ENCODE measurements at regions not wholly inside any gene's neighbourhood (a gene's known extent, or its start where the extent isn't known, plus 50 kb on each side); places are given as distances from the start of the nearest gene placed in this dataset.
"Not testable (repeated sequence)": the region's sequence is repeated elsewhere in the genome, so short reads cannot be mapped to it uniquely, and the experiment has no call there.

DNA sequence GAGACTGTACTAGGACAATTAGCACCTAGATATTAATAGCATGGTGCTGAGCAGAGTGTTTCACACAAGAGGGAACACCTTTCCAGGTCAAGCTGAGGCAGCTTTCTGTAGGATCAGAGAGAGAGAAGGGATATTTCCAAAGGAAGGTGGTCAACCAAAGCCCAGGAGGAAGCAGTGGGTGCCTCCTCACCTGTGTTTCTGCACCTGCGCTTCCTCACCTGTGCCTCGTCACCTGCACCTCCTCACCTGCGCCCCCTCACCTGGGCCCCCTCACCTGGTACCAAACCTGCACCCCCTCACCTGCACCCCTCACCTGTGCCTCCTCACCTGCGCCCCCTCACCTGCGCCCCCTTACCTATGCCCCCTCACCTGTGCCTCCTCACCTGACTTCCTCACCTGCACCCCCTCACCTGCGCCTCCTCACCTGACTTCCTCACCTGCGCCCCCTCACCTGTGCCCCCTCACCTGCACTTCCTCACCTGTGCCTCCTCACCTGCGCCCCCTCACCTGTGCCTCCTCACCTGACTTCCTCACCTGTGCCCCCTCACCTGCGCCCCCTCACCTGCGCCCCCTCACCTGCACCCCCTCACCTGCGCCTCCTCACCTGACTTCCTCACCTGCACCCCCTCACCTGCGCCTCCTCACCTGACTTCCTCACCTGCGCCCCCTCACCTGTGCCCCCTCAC, 67.9 kb downstream of the TTLL2 start:
- DNase-seq (ENCODE audit: low read depth) = no peak

DNA sequence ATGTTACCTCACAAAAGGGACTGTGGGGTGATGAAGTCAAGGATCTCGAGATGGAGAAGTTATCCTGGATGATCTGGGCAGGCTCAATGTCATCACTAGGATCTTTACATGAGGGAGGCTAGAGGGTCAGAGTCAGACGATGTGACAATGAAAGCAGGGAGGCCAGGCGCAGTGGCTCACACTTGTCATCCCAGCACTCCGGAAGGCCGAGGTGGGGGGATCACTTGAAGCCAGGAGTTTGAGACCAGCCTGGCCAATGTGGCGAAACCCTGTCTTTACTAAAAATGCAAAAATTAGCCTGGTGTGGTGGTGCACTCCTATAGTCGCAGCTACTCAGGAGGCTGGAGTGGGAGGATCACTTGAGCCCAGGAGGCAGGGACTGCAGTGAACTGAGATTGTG, 68.8 kb downstream of the TTLL2 start:
- no peak for DNase-seq (ENCODE audit: low read depth)

DNA sequence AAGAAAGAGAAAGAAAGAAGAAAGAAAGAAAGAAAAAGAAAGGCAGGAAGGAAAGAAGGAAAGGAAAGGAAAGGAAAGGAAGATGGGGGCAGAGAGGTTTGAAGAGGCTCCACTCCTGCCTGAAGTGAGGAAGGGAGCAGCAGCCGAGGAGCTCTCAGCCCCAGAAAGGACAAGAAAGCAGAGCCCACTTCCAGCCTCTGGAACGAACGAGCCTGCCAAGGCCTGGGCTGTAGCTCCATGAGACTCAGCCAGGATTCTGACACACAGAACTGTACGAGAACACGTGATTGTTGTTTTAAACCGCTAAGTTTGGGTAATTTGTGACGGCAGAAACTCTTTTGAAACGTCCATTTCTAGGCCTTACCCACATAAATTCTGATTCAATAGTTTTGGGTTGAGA, 69.5 kb downstream of the TTLL2 start:
- DNase-seq (ENCODE audit: low read depth) = no peak

DNA sequence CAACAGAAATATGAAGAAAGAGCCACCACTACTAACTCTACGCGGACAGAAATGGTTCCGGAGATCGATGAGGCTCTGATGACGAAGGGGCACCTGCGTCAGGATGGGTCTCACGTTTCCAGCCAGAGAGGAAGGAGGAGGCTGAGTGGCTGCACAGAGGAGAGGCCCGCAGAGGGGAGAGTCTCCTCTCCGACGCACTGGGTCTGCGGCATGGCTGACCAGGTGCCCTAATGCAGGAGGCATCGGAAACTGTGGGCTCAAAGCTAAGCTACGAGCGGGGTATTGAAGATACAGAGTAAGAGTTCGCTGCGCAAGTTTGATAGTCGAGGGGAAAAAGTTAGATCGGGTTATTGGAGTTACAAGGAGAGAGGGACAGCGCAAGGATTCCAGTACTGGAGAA, 69.9 kb downstream of the TTLL2 start:
- no peak for DNase-seq (ENCODE audit: low read depth)

DNA sequence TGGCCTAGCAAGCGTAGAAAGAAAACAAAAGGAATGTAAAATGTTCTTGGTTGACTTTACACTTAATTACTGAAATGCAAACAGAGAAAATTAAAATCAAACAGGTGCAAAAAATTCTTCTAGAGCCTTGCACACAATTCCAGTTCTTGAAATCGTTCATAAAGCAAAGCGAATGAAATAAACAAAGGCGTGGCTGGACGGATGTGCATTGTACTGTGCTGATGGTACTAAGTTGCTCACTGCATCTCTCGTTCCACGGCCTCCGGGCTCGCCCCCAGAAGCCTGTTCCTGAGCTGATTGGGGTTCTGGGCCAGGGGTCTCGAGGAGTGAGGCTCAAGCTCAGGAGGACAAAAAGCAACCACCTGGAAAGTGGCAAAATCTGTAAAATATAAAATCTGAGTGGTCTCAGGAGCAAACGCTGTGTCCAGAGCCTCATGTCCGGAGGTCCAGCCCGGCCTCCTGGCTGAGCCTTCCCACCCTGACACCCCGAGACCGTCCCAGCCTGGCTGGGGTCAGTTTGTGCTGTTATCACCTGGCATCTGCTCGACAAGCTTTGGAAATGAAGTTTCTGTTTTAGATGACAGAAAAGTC, 71.3 kb downstream of the TTLL2 start:
- DNase-seq (ENCODE audit: low read depth) = no peak

DNA sequence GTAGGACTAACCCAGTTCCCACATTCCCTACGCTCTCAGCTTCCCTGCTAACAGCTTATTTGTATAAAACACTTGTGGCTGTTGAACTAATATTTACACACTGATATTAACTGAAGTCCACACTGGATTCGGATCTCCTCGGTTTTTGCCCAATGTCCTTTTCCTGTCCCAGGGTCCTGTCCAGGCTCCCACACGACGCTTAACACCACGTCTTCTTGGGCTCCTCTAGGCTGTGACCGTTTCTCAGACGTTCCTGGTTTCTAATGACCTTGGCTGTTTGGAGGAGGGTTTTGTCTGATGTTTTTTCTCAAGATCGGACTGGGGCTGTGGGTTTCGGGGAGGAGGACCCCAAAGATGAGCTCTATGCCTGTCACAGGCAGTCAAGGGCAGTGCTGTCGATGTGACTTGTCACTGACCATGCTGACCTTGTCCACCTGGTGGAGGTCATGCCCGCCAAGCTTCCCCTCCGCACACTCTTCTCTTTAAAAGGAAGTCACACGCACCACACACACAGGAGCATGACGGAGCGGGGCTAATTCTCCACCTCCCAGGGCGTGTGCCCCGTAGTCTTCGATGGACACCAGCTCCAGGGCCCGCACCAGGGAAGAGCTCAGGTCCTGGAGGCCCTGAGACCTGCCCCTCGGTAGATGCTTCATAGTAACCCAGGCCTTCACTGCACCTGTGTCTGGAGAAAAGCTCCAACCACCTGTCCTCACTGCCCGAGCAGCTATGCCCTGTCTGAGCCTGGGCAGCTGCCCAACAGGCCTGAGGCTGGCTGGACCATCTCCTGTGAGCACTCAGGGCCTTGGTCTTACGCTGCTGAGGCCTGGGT, 72.0 kb downstream of the TTLL2 start:
- no peak for DNase-seq (ENCODE audit: low read depth)

DNA sequence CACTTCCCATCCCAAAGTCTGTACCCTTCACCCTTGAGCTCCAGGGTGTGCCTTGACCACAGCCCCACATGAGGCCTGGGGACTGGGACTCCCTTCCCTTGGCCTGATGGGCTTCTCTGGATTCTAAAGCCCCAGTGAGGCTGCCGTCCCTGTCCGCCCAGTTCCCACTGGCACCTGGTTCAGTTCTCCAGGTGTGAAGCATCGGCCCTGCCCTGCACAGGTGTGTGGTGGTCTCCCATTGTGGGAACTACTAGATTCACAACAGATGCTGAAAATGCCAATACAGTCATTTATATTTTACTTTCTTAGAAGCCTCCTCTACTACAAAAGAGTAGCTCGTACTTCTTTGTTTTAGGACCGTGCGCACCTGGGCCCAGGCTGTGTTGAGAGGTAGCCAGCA, 72.8 kb downstream of the TTLL2 start:
- no peak for DNase-seq (ENCODE audit: low read depth)

DNA sequence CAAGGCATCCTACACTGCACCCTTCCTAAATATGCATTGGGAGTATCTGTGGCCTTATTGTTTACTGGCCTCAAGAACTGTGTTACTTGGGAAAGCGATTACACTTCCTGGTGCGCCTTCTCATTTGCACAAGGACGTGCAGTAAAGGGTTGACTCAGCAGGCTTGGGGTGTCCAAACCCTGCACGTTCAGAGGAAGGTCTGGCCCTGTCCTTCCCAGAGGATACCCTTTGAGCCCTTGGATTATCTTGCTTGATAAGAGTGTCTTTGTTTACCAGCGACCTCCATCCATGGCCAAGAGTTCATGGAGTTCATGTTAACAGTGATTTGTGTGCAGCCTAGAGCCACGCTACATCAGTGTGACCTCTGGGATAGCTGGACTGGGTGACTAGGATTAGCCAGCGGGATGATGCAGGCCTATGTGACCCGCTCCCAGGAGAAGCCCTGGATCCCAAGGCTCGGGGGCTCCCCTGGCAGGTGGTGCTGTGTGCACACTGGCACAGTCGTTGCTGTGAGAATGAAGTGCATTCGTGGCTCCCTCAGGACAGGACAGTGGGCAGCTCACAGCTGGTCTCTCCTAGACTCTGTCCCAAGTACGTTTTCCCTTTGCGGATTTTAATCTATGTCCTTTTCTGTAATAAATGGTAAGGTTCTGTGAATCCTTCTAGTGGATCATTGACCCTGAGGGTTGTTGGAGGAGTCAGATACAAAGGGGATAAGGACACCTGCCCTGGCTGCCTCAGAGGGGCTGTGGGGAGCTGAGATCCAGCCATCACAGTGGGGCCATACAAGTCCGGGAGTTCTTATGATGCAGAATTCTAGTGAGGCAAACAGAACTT, 73.5 kb downstream of the TTLL2 start:
- no peak for DNase-seq (ENCODE audit: low read depth)

DNA sequence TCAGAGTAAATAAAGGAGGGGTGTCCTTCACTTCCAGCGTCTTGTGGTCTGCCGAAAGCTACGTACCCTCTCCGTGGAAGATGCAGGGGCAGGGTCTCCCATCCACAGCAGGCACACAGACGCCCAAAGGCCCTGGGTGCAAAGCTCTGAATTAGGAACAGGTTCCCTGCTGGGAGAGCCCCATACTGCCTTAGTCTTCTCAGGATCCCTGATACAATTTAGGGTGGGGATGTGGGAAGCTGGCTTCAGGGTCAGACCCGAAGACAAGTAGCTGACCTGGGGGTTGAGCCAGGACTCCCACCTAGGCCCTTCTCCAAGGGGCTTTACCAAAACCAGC, 74.1 kb downstream of the TTLL2 start:
- no peak for DNase-seq (ENCODE audit: low read depth)

DNA sequence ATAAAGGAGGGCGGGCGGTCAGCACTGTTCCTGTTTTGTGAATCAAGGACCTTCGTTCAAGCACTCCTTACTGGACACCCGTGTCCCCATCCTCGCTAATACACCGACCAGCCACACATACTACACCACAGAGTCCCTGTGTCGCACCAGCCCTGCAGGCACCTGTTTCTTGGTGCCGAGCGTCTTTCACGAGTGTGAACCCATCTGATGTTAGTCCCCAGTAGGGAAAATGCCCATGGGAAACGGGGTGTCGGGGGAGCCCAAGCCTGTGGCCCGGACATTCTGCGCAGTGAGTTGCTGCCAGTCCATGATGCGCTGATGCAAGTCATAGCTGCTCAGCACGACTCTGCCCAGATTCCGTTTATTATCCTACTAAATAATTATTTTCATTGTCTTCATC, 74.7 kb downstream of the TTLL2 start:
- DNase-seq (ENCODE audit: low read depth) = no peak

DNA sequence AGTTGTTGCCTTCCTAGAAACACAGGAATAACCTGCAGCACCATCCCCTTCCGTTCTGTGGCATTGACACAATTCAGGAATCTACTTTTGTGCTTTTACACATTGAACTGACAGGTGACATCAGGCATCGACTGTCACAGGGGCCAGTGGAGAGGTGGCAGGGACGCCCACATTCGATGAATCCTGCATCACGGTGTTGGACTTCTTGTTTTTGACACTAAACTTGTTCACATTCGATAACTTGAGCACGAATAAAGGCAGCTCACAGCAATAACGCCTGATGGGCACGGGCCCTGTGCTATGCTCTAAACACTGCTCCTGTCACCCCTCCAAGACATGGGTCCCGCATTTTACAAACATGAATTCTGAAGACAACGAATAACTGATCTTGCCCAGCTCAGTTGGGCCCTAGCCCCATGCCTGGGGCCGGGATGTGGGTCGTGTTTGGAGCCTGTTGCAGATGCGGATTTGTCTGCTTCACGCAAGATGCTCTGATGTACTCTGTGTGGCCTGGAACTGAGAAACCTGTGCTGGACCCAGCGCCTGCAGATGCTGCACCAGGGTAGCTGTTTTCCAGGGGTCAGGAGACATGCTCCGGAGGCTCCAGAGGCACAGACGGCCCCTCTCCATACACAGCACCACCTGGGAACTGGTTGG, 75.7 kb downstream of the TTLL2 start:
- no peak for DNase-seq (ENCODE audit: low read depth)

DNA sequence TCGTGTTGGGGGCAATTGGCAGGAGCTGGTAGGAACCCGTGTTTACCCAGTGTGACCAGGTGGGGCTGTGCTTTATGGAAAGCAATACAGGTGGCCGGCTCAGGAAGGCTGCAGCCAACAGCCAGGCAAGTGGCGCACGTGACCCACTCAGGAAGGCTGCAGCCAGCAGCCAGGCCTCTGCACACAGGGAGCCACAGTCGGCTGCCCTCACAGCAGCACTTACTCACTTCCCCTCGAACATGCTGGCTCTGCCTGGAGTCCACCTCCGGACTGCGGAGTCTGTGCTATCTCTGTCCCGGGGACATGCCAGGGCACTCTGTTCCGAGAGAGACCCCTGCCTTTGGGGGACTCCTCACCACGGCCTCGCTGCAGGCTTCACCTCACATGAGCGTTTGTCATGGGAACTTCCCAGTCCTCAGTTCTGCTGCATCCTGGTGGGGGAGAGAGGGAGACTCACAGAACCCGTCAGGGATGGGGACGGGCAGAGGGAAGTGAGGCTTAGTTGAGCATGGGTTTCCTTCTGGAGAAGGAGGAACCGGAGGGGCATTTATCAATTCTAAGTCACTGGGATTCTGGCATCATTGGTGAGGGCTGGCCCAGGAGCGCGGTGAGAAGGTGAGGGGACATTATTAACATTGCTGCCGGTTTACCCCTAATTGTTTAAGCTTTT, 76.8 kb downstream of the TTLL2 start:
- DNase-seq (ENCODE audit: low read depth) = no peak

DNA sequence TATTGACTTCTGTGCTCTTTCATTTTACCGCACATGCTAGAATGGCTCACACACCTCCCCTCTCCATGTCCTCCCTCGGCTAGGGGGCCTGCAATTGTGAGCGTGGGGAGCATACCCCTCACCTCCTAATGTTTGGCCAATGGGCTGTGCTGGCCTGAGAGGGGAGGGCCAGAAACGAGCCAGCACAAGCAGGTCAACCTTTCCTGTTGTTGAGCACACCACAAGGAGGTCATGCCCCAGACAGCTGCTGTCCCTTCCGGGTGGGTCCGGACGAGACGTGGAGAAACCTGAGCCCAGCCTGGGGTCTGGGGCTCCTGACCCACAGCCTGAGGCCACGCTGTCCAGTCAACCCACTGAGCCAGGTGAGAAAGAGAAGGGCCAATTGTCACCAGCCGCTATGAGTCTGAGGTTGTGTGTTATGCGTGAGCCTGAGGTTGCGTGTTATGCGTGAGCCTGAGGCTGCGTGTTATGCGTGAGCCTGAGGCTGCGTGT, 77.4 kb downstream of the TTLL2 start:
- no peak for DNase-seq (ENCODE audit: low read depth)

DNA sequence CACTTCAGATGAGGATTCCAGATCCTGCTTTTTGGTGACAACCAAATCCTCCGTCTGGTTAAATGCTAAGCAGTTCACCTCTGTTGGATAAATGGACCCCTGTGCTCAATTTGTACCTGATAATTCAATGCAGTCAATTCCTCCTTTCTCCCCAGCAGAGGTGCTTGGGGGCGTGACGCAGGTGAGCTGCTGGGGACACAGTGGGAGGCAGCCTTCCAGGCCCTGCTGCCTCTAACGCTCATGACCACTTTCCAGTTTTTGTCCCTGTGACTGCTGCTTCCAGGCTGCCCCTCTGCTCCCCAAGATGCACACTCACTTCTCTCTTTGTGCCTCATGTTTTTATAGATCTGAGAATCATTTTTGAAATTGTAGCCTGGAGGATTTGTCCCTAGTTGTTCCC, 78.5 kb downstream of the TTLL2 start:
- no peak for DNase-seq (ENCODE audit: low read depth)

DNA sequence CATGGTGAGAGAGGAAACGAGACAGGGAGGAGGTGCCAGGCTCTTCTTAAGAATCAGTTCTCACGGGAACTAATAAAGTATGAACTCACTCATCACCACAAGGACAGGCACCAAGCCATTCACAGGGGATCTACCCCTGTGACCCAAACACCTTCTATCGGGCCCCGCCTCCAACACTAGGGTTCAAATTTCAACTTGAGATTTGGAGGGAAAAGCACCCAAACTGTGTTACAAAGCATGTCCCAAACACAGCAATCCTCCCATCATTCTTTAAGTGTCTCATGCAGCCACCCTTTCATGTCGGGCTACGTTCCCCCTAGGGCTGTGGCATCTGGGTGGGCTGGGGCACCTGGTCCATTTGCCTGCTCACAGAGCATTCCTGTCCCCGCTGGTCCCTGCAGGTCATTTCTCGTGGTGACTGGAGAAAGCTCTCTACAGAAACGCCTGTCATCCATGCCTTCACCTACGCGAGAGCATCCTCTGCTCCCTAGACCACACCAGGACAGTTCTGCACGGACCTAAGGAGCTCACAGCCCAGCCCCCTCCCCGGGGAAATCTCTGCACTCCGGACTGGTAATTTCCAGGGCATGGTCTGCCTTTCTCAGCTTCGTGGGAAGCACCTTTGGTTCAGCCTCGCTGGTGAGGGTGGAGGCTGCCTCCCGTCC, 79.6 kb downstream of the TTLL2 start:
- no peak for DNase-seq (ENCODE audit: low read depth)

DNA sequence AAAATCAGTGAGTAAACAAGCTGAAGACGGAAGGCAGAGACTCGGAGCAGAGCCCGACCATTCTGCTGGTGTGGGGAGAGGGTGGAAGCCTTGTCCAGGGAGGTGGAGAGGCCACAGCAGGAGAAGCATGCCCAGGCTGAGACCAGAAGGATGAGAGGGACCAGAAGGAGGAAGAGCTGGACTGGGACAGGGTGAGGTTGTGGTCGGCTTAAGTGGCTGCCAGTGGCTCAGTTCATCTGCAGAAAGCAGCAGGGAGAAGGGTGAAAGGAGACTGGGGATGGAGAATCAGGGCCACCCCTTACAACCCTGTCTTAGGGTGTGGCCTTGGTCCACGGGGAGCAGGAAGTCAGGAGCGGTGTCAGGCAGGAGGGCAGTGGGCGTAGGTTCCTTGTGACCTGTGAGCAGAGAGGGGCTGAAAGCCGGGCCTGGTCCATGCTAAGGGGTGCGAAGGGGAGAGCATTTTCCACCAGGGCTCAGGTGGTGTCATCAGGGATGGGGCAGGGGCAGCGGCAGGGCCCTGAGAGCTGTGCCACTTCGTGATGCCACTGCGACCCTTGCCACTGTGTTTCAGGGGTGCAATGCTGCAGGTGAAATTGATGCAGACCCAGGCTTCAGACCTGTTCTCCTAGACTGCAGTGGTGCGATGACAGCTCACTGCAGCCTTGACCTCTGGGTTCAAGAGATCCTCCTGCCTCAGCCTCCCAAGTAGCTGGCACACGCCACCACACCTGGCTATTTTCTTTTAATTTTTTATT, 81.1 kb downstream of the TTLL2 start:
- DNase-seq (ENCODE audit: low read depth) = no peak

DNA sequence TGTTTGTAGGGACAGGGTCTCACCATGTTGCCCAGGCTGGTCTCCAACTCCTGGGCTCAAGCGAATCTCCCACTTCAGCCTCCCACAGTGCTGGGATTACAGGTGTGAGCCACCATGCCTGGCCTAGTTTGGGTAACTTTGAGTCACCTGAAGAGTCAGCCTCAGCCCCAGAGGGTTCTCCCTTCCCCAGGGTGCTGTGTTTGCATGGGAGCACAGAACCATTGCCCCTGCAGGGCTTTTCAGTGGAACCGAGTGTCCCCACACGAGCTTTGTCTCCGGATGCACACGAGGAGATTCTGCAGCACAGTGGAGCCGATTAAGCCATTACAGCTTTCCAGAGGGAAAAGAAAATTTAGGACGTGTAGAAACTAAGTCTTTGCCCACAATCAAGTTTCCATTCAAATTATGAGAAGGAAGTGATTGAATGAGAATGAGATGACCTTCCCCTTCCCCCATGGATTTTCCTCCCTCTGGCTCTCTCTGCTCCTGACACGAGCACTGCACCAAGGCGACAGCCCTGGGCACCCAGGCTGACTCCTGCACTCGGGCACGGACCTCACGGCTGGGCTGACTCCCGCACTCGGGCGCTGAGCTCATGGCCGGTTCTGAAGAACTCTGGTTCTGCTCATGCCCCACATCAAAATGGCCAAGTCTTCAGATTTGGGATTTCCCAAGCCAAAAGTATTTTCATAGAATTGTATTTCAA, 81.8 kb downstream of the TTLL2 start:
- not testable (repeated sequence) for DNase-seq (ENCODE audit: low read depth)

DNA sequence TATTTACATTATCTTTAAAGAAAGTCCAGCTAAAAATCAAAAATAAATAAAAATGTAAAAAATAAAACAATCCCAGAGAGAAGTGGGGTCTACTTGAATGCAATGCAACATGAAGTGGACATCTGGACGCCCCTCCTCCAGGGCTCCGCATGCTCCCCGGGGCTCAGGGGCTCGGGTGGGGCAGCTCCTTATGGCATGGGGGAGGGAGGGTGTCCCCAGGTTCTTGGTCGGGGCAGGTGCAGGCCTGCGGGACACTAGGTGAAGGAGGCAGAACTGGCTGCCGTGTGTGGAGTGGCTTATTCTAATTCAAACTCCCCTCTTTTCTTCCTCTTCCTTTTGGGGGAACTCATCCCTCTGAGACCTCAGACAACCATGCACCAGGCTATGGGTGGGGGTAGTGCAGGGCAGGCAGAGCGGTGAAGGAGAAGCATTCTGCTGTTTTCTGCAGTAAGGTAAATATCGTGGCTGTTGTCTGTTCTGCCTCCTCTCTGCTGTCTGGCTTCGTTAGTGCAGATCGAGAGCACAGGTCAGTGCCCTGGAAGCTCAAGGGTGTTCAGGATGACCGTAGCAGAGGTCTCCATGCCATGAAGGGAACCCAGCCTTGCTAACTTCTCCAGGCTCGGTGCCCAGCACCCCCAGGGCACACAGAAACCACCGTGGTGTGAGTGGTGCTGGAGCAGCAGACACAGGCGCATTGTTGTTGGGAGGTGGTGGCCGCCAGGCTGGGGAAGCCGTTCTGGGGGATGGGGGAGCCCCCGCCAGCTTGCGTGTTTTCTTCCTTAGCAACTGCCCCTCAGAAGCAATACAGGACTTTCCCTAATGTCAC, 82.6 kb downstream of the TTLL2 start:
- no peak for DNase-seq (ENCODE audit: low read depth)

Measured in fibroblast of the conjunctiva (primary cell).